ENCODE measurements at regions not wholly inside any gene's neighbourhood (a gene's known extent, or its start where the extent isn't known, plus 50 kb on each side); places are given as distances from the start of the nearest gene placed in this dataset.

DNA sequence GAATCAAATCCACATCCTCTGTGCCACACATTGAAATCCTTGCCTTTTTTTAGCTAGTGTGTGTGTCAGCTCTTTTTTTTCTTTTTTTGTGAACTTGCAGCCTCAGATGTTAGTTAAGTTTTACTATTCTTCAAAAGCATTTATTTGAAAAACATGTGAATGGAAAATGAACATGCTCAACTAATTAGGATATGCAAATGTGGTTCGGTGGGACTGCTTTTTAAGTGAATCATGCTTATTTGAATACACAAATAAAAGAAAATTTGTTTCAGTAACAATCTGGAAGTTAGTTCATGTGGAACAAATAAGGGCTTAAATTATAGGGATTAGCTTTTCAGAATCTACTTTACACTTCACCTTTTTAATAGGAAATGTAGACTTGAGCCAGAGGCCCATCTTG lies 751.5 kb upstream of the FAM241A start:
- TF ChIP-seq EP300 (IDR thresholded peaks at IDR 0.05) (no peak), POLR2A (IDR thresholded peaks at IDR 0.05) (no peak)
